B cell (primary cell): ENCODE measurements at regions not wholly inside any gene's neighbourhood (a gene's known extent, or its start where the extent isn't known, plus 50 kb on each side); places are given as distances from the start of the nearest gene placed in this dataset.
"Not testable (repeated sequence)": the region's sequence is repeated elsewhere in the genome, so short reads cannot be mapped to it uniquely, and the experiment has no call there.

Experiments
- ATAC-seq: fragments of 200-7000 bp; cut with Tn5 transposase; one replicate; pipeline ENCODE4 v1.10.0; 2021; ENCODE audit warnings: low read depth, mild to moderate bottlenecking, moderate number of reproducible peaks, moderate library complexity
- CTCF ChIA-PET: fragments of 350-600 bp; sonication (Branson Sonifier 250); formaldehyde crosslinking; loops from one replicate; lab custom pipeline; 2021; ENCODE audit warnings: antibody characterized with exemption, inconsistent platforms; lab: Charles Lee
- POLR2A ChIA-PET: fragments of 350-600 bp; sonication (Branson Sonifier 250); formaldehyde crosslinking; loops from one replicate; lab custom pipeline; 2021; ENCODE audit warnings: antibody characterized with exemption; lab: Charles Lee
- DNase-seq: peaks from one replicate; pipeline ENCODE4 v3.0.0; 2013
- H2AFZ ChIP-seq: 2 replicates; pipeline ENCODE4 v1.6.1; 2012; ENCODE audit warnings: mild to moderate bottlenecking, low read depth, low read length; ENCODE audit not compliant: insufficient read depth, poor library complexity, severe bottlenecking
- H3K27ac ChIP-seq, 2 donors: 1 replicate in 1 of 2; 2 replicates in 1 of 2; pipeline ENCODE4 v1.5.1; 2012 to 2013; ENCODE audit warnings: low read length in 2 of 2, mild to moderate bottlenecking in 2 of 2, moderate library complexity in 1 of 2
- H3K27me3 ChIP-seq, 4 experiments: fragments of 200-600 bp in 1 of 4; sonication (generic) in 1 of 4; replicated peaks in 1 of 4; 1 replicate in 2 of 4; 2 replicates in 2 of 4; pipeline versions ENCODE4 v1.6.1 to v1.7.0; 2013 to 2016; ENCODE audit warnings: low read length in 3 of 4, mild to moderate bottlenecking in 2 of 4, mixed read lengths in 1 of 4, moderate library complexity in 1 of 4; ENCODE audit not compliant: insufficient read depth in 4 of 4, control insufficient read depth in 3 of 4; ENCODE audit errors: control extremely low read depth in 1 of 4
- H3K36me3 ChIP-seq, 2 experiments: replicated peaks in 1 of 2; 1 replicate in 1 of 2; 2 replicates in 1 of 2; pipeline versions ENCODE4 v1.6.1 to v1.7.1; 2013; ENCODE audit warnings: low read length in 1 of 2; ENCODE audit not compliant: insufficient read depth in 2 of 2, control insufficient read depth in 1 of 2; ENCODE audit errors: control extremely low read depth in 1 of 2, extremely low read depth in 1 of 2
- H3K4me1 ChIP-seq, 2 donors: fragments of 200-600 bp in 1 of 2; sonication (generic) in 1 of 2; 1 replicate in 1 of 2; 2 replicates in 1 of 2; pipeline versions ENCODE4 v1.5.1 to v1.6.1; 2013 to 2017; ENCODE audit warnings: low read length in 2 of 2; ENCODE audit not compliant: control insufficient read depth in 2 of 2, insufficient read depth in 2 of 2
- H3K4me2 ChIP-seq: replicated peaks from 2 replicates; pipeline ENCODE3; 2012; ENCODE audit warnings: mild to moderate bottlenecking, low read depth, low read length; ENCODE audit not compliant: poor library complexity, severe bottlenecking
- H3K4me3 ChIP-seq, 5 experiments: fragments of 200-600 bp in 1 of 5; sonication (generic) in 1 of 5; 1 replicate in 3 of 5; 2 replicates in 2 of 5; pipeline versions ENCODE4 v1.5.1 to v1.7.0; 2011 to 2016; ENCODE audit warnings: low read length in 4 of 5, mild to moderate bottlenecking in 4 of 5, low read depth in 2 of 5, control low read depth in 1 of 5, moderate library complexity in 1 of 5; ENCODE audit not compliant: insufficient read depth in 1 of 5; ENCODE audit errors: control extremely low read depth in 1 of 5, extremely low read depth in 1 of 5
- H3K79me2 ChIP-seq: fragments of 200-600 bp; sonication (generic); one replicate; pipeline ENCODE4 v1.6.0; 2016; ENCODE audit warnings: low read length; ENCODE audit not compliant: control insufficient read depth, insufficient read depth
- H3K9ac ChIP-seq: fragments of 200-600 bp; sonication (generic); 2 replicates; pipeline ENCODE4 v1.6.1; 2017; ENCODE audit warnings: mild to moderate bottlenecking, low read length, moderate library complexity
- H3K9me3 ChIP-seq, 3 donors: one replicate each; pipeline versions ENCODE4 v1.6.1 to v1.7.1; 2013; ENCODE audit warnings: low read length in 2 of 3; ENCODE audit not compliant: control insufficient read depth in 2 of 3, insufficient read depth in 1 of 3; ENCODE audit errors: control extremely low read depth in 1 of 3
- H4K20me1 ChIP-seq: 2 replicates; pipeline ENCODE4 v1.6.0; 2012; ENCODE audit warnings: mild to moderate bottlenecking, low read length; ENCODE audit not compliant: insufficient read depth, control insufficient read depth, poor library complexity, severe bottlenecking
- H3K27ac Mint-ChIP-seq: one replicate; pipeline ENCODE4 v1.8.0; 2021; ENCODE audit warnings: mixed read lengths
- H3K27me3 Mint-ChIP-seq: one replicate; pipeline ENCODE4 v1.8.0; 2021; ENCODE audit warnings: mixed read lengths
- H3K4me1 Mint-ChIP-seq: one replicate; pipeline ENCODE4 v1.8.0; 2021; ENCODE audit warnings: mixed read lengths
- H3K4me3 Mint-ChIP-seq: one replicate; pipeline ENCODE4 v1.8.0; 2021; ENCODE audit warnings: mixed read lengths
- H3K9me3 Mint-ChIP-seq: one replicate; pipeline ENCODE4 v1.8.0; 2022; ENCODE audit warnings: mixed read lengths; ENCODE audit not compliant: insufficient read depth
- CTCF ChIP-seq: fragments of 200-600 bp; IDR thresholded peaks from one replicate; pipeline ENCODE4 v1.8.0; 2022; ENCODE audit warnings: antibody characterized with exemption, mild to moderate bottlenecking
- EZH2 ChIP-seq: IDR thresholded peaks from 2 replicates; pipeline ENCODE4 v1.6.1; 2012; ENCODE audit warnings: borderline replicate concordance, low read depth, mild to moderate bottlenecking, moderate library complexity, low read length; ENCODE audit not compliant: insufficient read depth, poor library complexity, severe bottlenecking
- WGBS: methylation state at CpG from one replicate; pipeline ENCODE4 v1.1.5; 2013; ENCODE audit warnings: missing lambda C conversion rate; ENCODE audit not compliant: insufficient coverage; 5-methylcytosine and 5-hydroxymethylcytosine counted together
- intact Hi-C: fragments of 100-400 bp; cut with micrococcal nuclease; formaldehyde crosslinking; loops from one replicate; pipeline ENCODE4 v1.10.0; 2022

- H4K20me1 ChIP-seq: no peaks in the 10 kb centered on the region
- H3K4me1 ChIP-seq: no peaks in the 10 kb centered on the region
- no peak overlapping the region for H3K4me3 Mint-ChIP-seq
- ChIA-PET CTCF (no interaction called here), POLR2A (no interaction called here)
- no peak overlapping the region for H3K4me3 ChIP-seq
- ATAC-seq (no peak), DNase-seq (no peak)
- no peaks in the 10 kb centered on the region for H3K9me3 ChIP-seq
- H3K4me2 ChIP-seq: no peak overlapping the region
- peaks cover 19% of the 10 kb centered on the region for H3K27me3 Mint-ChIP-seq
- no peak overlapping the region for H2AFZ ChIP-seq
- H3K27me3 ChIP-seq: no peaks in the 10 kb centered on the region
- H3K27ac Mint-ChIP-seq: no peak overlapping the region
- H3K4me1 Mint-ChIP-seq: no peaks in the 10 kb centered on the region
- TF ChIP-seq CTCF (no peak), EZH2 (no peak)
- H3K79me2 ChIP-seq: no peaks in the 10 kb centered on the region
- no peaks in the 10 kb centered on the region for H3K9me3 Mint-ChIP-seq
- intact Hi-C loops: no loop called here
- H3K36me3 ChIP-seq: no peaks in the 10 kb centered on the region
- no peak overlapping the region for H3K9ac ChIP-seq
- no CpG with 5 or more reads among the region's 1 CpG for WGBS
- no peak overlapping the region for H3K27ac ChIP-seq
Observed at GRCh38 chr17:59496178-59496577, 69.2 kb upstream of the DHX40 start.

- Histone ChIP-seq H3K9me3 (no peaks in the 10 kb centered on the region), H3K9ac (no peak overlapping the region), H3K4me2 (no peak overlapping the region), H3K4me3 (no peak overlapping the region), H4K20me1 (no peaks in the 10 kb centered on the region), H3K4me1 (no peaks in the 10 kb centered on the region), H3K27me3 (no peaks in the 10 kb centered on the region), H2AFZ (no peak overlapping the region), H3K27ac (no peak overlapping the region), H3K36me3 (no peaks in the 10 kb centered on the region), H3K79me2 (no peaks in the 10 kb centered on the region)
- H3K4me1 Mint-ChIP-seq: no peaks in the 10 kb centered on the region
- H3K9me3 Mint-ChIP-seq: no peaks in the 10 kb centered on the region
- POLR2A ChIA-PET: no interaction called here
- intact Hi-C loops: no loop called here
- ATAC-seq (no peak), DNase-seq (no peak)
- no peak overlapping the region for H3K27ac Mint-ChIP-seq
- TF ChIP-seq CTCF (no peak), EZH2 (no peak)
- 100% methylated on average over 1 of the region's 4 CpGs for WGBS
- H3K27me3 Mint-ChIP-seq: peaks cover 17% of the 10 kb centered on the region
- CTCF ChIA-PET: no interaction called here
- no peak overlapping the region for H3K4me3 Mint-ChIP-seq
Observed at GRCh38 chr17:59498530-59499307, 66.7 kb upstream of the DHX40 start.

GRCh38 chr17:59500086-59500655, 65.2 kb upstream of the DHX40 start:
- peaks cover 18% of the 10 kb centered on the region for H3K27me3 Mint-ChIP-seq
- H4K20me1 ChIP-seq, H3K9ac ChIP-seq, DNase-seq, H3K9me3 Mint-ChIP-seq, H2AFZ ChIP-seq, intact Hi-C loops, H3K4me3 ChIP-seq, H3K79me2 ChIP-seq, H3K4me1 Mint-ChIP-seq, CTCF ChIA-PET, ATAC-seq, H3K4me2 ChIP-seq, H3K27ac Mint-ChIP-seq, H3K36me3 ChIP-seq, H3K9me3 ChIP-seq, H3K27me3 ChIP-seq, H3K27ac ChIP-seq, H3K4me3 Mint-ChIP-seq, H3K4me1 ChIP-seq, POLR2A ChIA-PET: not testable (repeated sequence)
- 93% methylated on average over 18 of the region's 41 CpGs for WGBS
